A673 (cell line): ENCODE measurements at regions not wholly inside any gene's neighbourhood (a gene's known extent, or its start where the extent isn't known, plus 50 kb on each side); places are given as distances from the start of the nearest gene placed in this dataset.

Experiments
- BruUV-seq: library from RNA; stranded (reverse); fragments of 400-500 nt; replicated peaks from 2 replicates; lab custom pipeline; 2021; lab: Mats Ljungman, UMichigan
- CTCF ChIA-PET: fragments of 300-600 bp; sonication (Branson Sonifier 250); formaldehyde crosslinking; loops from one replicate; lab custom pipeline; 2022; ENCODE audit warnings: antibody characterized with exemption; lab: Charles Lee
- POLR2A ChIA-PET: fragments of 300-600 bp; sonication (Branson Sonifier 250); formaldehyde crosslinking; loops from one replicate; lab custom pipeline; 2022; ENCODE audit warnings: antibody characterized with exemption; ENCODE audit not compliant: low non-redundant PET; lab: Charles Lee
- DNase-seq: peaks from one replicate; pipeline ENCODE4 v3.0.0-alpha.2; 2015; ENCODE audit warnings: low spot score
- H3K27ac ChIP-seq: fragments of 200-600 bp; sonication (generic); 2 replicates; pipeline ENCODE4 v1.5.1; 2016; ENCODE audit warnings: mixed run types, low read depth, mild to moderate bottlenecking, mixed read lengths, antibody characterized with exemption, low read length; ENCODE audit not compliant: poor library complexity, severe bottlenecking
- H3K27me3 ChIP-seq: fragments of 200-600 bp; sonication (generic); replicated peaks from 2 replicates; pipeline ENCODE4 v1.6.1; 2017; ENCODE audit warnings: mixed run types, low read depth, mild to moderate bottlenecking, mixed read lengths, antibody characterized with exemption, low read length; ENCODE audit not compliant: insufficient read depth, poor library complexity
- H3K36me3 ChIP-seq: fragments of 200-600 bp; sonication (generic); 2 replicates; pipeline ENCODE4 v1.6.1; 2016; ENCODE audit warnings: mixed run types, mild to moderate bottlenecking, mixed read lengths, antibody characterized with exemption, low read length; ENCODE audit not compliant: insufficient read depth, poor library complexity, severe bottlenecking
- H3K4me1 ChIP-seq: fragments of 200-600 bp; sonication (generic); 2 replicates; pipeline ENCODE4 v1.6.1; 2017; ENCODE audit warnings: mixed run types, mild to moderate bottlenecking, mixed read lengths, antibody characterized with exemption, low read length; ENCODE audit not compliant: insufficient read depth, poor library complexity, severe bottlenecking
- H3K4me3 ChIP-seq: fragments of 200-600 bp; sonication (generic); 2 replicates; pipeline ENCODE4 v1.5.1; 2016; ENCODE audit warnings: low read depth, mixed run types, mild to moderate bottlenecking, mixed read lengths, low read length; ENCODE audit not compliant: poor library complexity, severe bottlenecking
- H3K9me3 ChIP-seq: fragments of 200-600 bp; sonication (generic); 2 replicates; pipeline ENCODE4 v1.6.1; 2016; ENCODE audit warnings: mixed run types, low read depth, mild to moderate bottlenecking, mixed read lengths, antibody characterized with exemption, low read length; ENCODE audit not compliant: poor library complexity, severe bottlenecking
- EZH2 ChIP-seq: fragments of 200-600 bp; sonication (generic); IDR thresholded peaks from 2 replicates; pipeline ENCODE4 v1.6.1; 2017; ENCODE audit warnings: borderline replicate concordance, low read depth, mild to moderate bottlenecking, mixed read lengths, antibody characterized with exemption, low read length; ENCODE audit not compliant: poor library complexity, severe bottlenecking
- intact Hi-C: fragments of 100-400 bp; cut with micrococcal nuclease; formaldehyde crosslinking; loops from one replicate; pipeline ENCODE4 v1.10.0; 2022; ENCODE audit not compliant: unreplicated experiment
- TF ChIP-seq, protein P1 (sequence below): fragments of 300-800, 200-600 bp; sonication (generic); conservative IDR thresholded peaks from 2 replicates; pipeline ENCODE4 v1.5.1; 2017; ENCODE audit warnings: low read depth, mild to moderate bottlenecking, antibody characterized with exemption, low read length, moderate library complexity, mixed read lengths

DNA sequence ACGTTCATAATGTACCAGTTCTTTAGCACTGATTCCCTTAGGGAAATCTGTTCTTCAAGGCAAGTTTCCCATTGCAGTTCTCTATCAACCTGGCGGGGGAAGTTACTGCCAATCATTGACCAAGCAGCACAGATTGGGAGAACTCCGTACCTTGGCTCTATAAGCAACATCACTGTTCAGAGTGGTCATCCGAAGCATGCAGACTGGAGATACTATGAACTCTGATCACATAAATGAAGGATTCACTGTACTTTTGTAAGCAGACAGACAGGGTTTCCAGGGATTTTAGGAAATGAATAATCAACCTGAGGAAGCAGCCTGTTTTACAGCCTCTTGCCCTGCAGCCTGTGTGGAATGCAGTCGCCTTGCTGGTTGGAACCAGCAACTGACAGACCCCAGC is 63.8 kb upstream of the WWC2 start:
- no peaks in the 10 kb centered on the region for H3K9me3 ChIP-seq
- H3K27ac ChIP-seq = no peak overlapping the region
- no peaks in the 10 kb centered on the region for H3K4me1 ChIP-seq
- intact Hi-C loops = no loop called here
- BruUV-seq = no TSS peak
- ChIA-PET POLR2A (no interaction called here), CTCF (no interaction called here)
- DNase-seq = no peak
- no peak for TF ChIP-seq EZH2
- TF ChIP-seq, protein P1, sequence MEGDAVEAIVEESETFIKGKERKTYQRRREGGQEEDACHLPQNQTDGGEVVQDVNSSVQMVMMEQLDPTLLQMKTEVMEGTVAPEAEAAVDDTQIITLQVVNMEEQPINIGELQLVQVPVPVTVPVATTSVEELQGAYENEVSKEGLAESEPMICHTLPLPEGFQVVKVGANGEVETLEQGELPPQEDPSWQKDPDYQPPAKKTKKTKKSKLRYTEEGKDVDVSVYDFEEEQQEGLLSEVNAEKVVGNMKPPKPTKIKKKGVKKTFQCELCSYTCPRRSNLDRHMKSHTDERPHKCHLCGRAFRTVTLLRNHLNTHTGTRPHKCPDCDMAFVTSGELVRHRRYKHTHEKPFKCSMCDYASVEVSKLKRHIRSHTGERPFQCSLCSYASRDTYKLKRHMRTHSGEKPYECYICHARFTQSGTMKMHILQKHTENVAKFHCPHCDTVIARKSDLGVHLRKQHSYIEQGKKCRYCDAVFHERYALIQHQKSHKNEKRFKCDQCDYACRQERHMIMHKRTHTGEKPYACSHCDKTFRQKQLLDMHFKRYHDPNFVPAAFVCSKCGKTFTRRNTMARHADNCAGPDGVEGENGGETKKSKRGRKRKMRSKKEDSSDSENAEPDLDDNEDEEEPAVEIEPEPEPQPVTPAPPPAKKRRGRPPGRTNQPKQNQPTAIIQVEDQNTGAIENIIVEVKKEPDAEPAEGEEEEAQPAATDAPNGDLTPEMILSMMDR = no peak
- no peaks in the 10 kb centered on the region for H3K36me3 ChIP-seq
- H3K4me3 ChIP-seq = no peak overlapping the region
- H3K27me3 ChIP-seq = peaks cover 3% of the 10 kb centered on the region

DNA sequence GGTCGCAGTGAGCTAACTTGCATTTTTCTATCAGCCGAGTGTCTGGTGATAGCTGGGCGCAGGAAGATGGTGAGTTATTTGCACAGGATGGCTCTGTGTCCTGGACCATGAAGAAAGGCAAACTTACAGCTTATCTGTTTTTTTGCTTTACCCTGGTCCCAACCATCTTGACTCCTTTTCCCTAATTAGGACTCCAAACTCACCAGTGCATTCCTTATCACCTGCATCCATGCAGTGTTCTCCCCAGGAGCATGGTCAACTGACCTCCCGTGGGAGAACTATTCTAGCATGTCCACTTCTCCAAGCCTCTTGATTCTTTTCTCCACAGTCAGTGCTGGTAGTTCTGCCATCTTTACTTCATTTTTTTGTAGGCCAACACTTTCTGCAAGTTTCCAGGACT is 68.2 kb upstream of the WWC2 start:
- ChIA-PET CTCF (no interaction called here), POLR2A (interaction anchor here (0.6 kb wide), 1 partner anchor 376 kb away, joined by 3 read pairs; no protein-coding TSS in a partner anchor)
- H3K36me3 ChIP-seq = no peaks in the 10 kb centered on the region
- no peaks in the 10 kb centered on the region for H3K9me3 ChIP-seq
- no peaks in the 10 kb centered on the region for H3K27me3 ChIP-seq
- no peak overlapping the region for H3K27ac ChIP-seq
- TF ChIP-seq, protein P1 = no peak
- TF ChIP-seq EZH2 = no peak
- H3K4me1 ChIP-seq = no peaks in the 10 kb centered on the region
- intact Hi-C loops = no loop called here
- DNase-seq = no peak
- no peak overlapping the region for H3K4me3 ChIP-seq
- BruUV-seq = no TSS peak

DNA sequence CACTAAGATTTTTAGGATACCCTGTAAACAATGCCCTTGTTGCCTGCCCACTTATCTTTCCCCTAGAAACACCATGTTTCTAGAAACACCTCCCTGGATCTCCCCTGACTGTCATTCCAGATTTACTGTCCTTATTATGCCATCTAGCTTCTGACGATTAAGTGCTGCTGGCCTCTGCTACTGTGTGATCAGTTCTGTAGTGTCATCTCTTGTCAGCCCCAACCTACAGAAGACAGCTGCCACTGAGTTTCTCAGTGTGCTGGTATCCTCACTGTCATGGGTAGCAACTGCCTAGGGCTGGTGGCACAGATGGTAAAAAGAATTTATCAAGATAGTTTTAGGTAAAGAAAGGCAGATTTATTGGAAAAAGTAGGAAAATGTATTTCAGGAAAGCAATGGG is 68.7 kb upstream of the WWC2 start:
- DNase-seq = no peak
- Histone ChIP-seq H3K27me3 (no peaks in the 10 kb centered on the region), H3K27ac (no peak overlapping the region), H3K4me3 (no peak overlapping the region), H3K36me3 (no peaks in the 10 kb centered on the region), H3K9me3 (no peaks in the 10 kb centered on the region), H3K4me1 (no peaks in the 10 kb centered on the region)
- TF ChIP-seq, protein P1 = no peak
- no peak for TF ChIP-seq EZH2
- CTCF ChIA-PET = no interaction called here
- BruUV-seq = no TSS peak
- intact Hi-C loops = no loop called here
- POLR2A ChIA-PET = interaction anchor here (0.6 kb wide), 1 partner anchor 377 kb away, joined by 3 read pairs; no protein-coding TSS in a partner anchor
